ENCODE measurements at regions not wholly inside any gene's neighbourhood (a gene's known extent, or its start where the extent isn't known, plus 50 kb on each side); places are given as distances from the start of the nearest gene placed in this dataset.

- Histone ChIP-seq H3K27ac (ENCODE audit: insufficient read depth, low read length) (no peak overlapping the region), H3K23ac (ENCODE audit: low read depth, low read length) (no peak overlapping the region), H2AK9ac (replicated peaks; ENCODE audit: low read depth, low read length, poor library complexity) (no peak overlapping the region), H3K14ac (replicated peaks; ENCODE audit: low read depth, low read length) (no peak overlapping the region), H4K20me1 (ENCODE audit: insufficient read depth, low read length) (no peaks in the 10 kb centered on the region), H3K4me3 (ENCODE audit: insufficient read depth, low read depth, low read length) (no peak overlapping the region), H3K9me3 (ENCODE audit: control insufficient read depth, insufficient read depth, low read length) (peaks cover 1% of the 10 kb centered on the region), H4K91ac (ENCODE audit: insufficient read depth, low read depth, low read length) (no peak overlapping the region), H3K9me1 (ENCODE audit: insufficient read depth, low read length) (no peaks in the 10 kb centered on the region), H3K4me1 (ENCODE audit: control insufficient read depth, insufficient read depth, low read length) (no peaks in the 10 kb centered on the region), H3K4ac (ENCODE audit: low read depth, low read length) (no peak overlapping the region), H2AK5ac (ENCODE audit: low read depth, low read length) (no peak overlapping the region), H3K18ac (ENCODE audit: low read depth, low read length) (no peak overlapping the region), H4K5ac (ENCODE audit: low read depth, low read length) (no peak overlapping the region), H2BK120ac (ENCODE audit: low read depth, low read length) (no peak overlapping the region), H2AFZ (replicated peaks; ENCODE audit: low read length, poor library complexity) (no peak overlapping the region), H4K8ac (ENCODE audit: low read depth in 2 of 2, low read length in 2 of 2) (no peak overlapping the region), H3K79me1 (ENCODE audit: low read depth in 1 of 2, low read length in 2 of 2) (no peaks in the 10 kb centered on the region), H3K36me3 (ENCODE audit: control insufficient read depth, insufficient read depth, low read length) (no peaks in the 10 kb centered on the region), H2BK20ac (ENCODE audit: low read depth, low read length) (no peak overlapping the region), H3K27me3 (ENCODE audit: control insufficient read depth, insufficient read depth, low read length) (no peaks in the 10 kb centered on the region), H2BK15ac (ENCODE audit: low read depth, low read length) (no peak overlapping the region), H3K56ac (ENCODE audit: extremely low read depth, insufficient read depth, low read length) (no peak overlapping the region), H2BK5ac (ENCODE audit: low read depth, low read length, poor library complexity, severe bottlenecking) (no peak overlapping the region), H3K4me2 (ENCODE audit: low read depth, low read length) (no peak overlapping the region), H3K9ac (ENCODE audit: low read depth, low read length) (no peak overlapping the region)
- no peak for DNase-seq
- BruUV-seq (replicated peaks) = no TSS peak
- dilution Hi-C loops (cut with HindIII; ENCODE audit: low sequenced_read_pairs, unreplicated experiment) = no loop called here
- in situ Hi-C loops (cut with MboI; ENCODE audit: low sequenced_read_pairs) = no loop called here
- ATAC-seq (ENCODE audit: low read depth) = no peak
- WGBS, 2 experiments (ENCODE audit: extremely low coverage in 2 of 2, insufficient read length in 1 of 2) = 60% methylated on average over 1 of the region's 3 CpGs; no CpG with 5 or more reads in 1 of the 2 experiments
- intact Hi-C loops (cut with micrococcal nuclease) = no loop called here
- TF ChIP-seq RAD21 (IDR thresholded peaks at IDR 0.05; ENCODE audit: low read length) (no peak), BHLHE40 (IDR thresholded peaks at IDR 0.05; ENCODE audit: low read depth, low read length) (no peak), MAFK (IDR thresholded peaks at IDR 0.05; ENCODE audit: low read depth, low read length) (no peak), CEBPB (IDR thresholded peaks at IDR 0.05; ENCODE audit: low read depth, low read length) (no peak), FOS (IDR thresholded peaks at IDR 0.05; ENCODE audit: low read depth, low read length) (no peak), CTCF (conservative IDR thresholded peaks at IDR 0.05; ENCODE audit: low read depth, low read length) (no peak), RFX5 (IDR thresholded peaks at IDR 0.05; ENCODE audit: low read depth, low read length) (no peak), NFE2L2 (IDR thresholded peaks at IDR 0.05; ENCODE audit: low read depth, low read length) (no peak), MAZ (IDR thresholded peaks at IDR 0.05; ENCODE audit: borderline replicate concordance, low read depth, low read length) (no peak), USF2 (IDR thresholded peaks at IDR 0.05; ENCODE audit: low read depth, low read length) (no peak), POLR2A (IDR thresholded peaks at IDR 0.05; ENCODE audit: low read depth, low read length) (no peak), MXI1 (IDR thresholded peaks at IDR 0.05; ENCODE audit: borderline replicate concordance, low read depth, low read length) (no peak), RCOR1 (IDR thresholded peaks at IDR 0.05; ENCODE audit: insufficient replicate concordance, low read length) (no peak), CHD1 (IDR thresholded peaks at IDR 0.05; ENCODE audit: low read depth, low read length) (no peak), SMC3 (IDR thresholded peaks at IDR 0.05; ENCODE audit: low read depth, low read length) (no peak)
- TF ChIP-seq, protein P1, sequence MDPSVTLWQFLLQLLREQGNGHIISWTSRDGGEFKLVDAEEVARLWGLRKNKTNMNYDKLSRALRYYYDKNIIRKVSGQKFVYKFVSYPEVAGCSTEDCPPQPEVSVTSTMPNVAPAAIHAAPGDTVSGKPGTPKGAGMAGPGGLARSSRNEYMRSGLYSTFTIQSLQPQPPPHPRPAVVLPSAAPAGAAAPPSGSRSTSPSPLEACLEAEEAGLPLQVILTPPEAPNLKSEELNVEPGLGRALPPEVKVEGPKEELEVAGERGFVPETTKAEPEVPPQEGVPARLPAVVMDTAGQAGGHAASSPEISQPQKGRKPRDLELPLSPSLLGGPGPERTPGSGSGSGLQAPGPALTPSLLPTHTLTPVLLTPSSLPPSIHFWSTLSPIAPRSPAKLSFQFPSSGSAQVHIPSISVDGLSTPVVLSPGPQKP (IDR thresholded peaks at IDR 0.05; ENCODE audit: borderline replicate concordance, low read depth, low read length) = no peak
- ChIA-PET POLR2A (ENCODE audit: unreplicated experiment) (no interaction called here), CTCF (interaction anchor here (0.6 kb wide), 1 partner anchor 115 kb away, joined by 6 read pairs; no protein-coding TSS in a partner anchor)
Observed at GRCh38 chr10:81008726-81009125, 471.0 kb downstream of the SH2D4B start.

Measured in IMR-90 (cell line).